GM19035 (cell line): ENCODE measurements at regions not wholly inside any gene's neighbourhood (a gene's known extent, or its start where the extent isn't known, plus 50 kb on each side); places are given as distances from the start of the nearest gene placed in this dataset.
"Not testable (repeated sequence)": the region's sequence is repeated elsewhere in the genome, so short reads cannot be mapped to it uniquely, and the experiment has no call there.

Source experiments
- ATAC-seq: cut with Tn5 transposase; IDR thresholded peaks from one replicate; pipeline ENCODE4 v1.9.1; 2021; ENCODE audit not compliant: unreplicated experiment

DNA sequence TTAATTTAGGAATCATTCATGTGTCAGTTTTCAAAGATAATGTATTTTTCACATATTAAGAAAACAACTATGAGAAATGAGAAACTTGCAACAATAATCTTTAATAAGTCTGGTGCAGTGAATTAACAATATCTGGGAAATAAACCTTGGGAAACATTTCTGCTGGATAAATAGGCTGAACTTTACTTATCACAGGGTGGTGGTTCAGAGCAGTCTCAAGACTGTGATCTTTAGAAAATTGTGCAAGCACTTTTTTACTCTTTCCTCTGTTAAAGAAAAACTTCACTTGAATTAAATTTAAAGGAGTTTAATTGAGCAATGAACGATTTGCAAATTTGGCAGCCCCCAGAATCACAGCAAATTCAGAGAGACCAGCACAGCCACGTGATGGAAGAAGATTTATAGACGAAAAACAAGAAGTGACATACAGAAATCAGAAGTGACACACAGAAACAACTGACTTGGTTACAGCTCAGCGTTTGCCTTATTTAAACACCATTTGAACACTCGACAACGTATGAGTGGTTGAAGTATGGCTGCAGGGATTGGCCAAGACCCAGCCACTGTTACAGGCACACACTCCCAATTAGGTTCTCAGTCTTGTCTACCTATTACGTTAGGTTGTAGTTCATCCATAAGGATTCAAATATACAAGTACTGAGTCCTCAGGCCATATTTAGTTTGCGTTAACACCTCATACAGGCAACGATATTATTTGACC, 631.9 kb downstream of the SLCO4C1 start:
- ATAC-seq, result no peak

DNA sequence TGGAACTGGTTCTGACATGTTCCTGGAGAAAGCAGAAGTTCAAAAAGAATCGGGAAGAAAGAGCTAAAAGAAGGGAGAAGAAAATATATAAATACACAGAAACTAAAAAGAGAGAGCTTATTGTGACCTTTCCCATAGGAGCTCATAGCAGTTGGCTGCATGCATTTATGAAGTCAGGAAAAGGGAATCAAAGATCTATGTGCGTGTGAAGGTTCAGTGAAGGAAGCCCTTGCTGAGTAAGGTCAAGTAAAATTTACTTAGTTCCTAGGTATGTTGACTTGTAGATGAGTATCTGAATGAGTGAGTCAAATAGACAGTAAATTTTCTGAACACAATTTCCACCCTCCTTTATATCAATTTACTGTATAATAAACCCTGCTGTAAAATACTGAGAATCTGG, 632.5 kb downstream of the SLCO4C1 start:
- no peak for ATAC-seq

DNA sequence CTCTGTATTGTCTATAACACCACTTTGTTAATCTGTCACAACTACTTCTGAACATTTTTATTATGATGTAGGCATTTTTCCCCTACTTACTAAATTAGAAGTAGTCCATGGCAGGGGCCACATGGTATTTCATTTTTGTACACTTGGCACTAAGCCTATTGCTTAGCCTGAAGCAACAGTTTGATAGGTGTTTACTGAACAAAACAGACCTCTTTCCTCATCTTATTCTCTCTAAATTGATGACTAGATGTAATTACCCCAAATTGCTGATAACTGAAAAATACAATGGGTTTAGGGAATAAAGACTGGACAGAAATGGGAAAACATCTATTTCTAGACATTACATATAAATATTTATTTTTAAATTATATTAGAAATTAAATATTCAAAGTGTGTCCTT, 633.8 kb downstream of the SLCO4C1 start:
- ATAC-seq, result no peak

DNA sequence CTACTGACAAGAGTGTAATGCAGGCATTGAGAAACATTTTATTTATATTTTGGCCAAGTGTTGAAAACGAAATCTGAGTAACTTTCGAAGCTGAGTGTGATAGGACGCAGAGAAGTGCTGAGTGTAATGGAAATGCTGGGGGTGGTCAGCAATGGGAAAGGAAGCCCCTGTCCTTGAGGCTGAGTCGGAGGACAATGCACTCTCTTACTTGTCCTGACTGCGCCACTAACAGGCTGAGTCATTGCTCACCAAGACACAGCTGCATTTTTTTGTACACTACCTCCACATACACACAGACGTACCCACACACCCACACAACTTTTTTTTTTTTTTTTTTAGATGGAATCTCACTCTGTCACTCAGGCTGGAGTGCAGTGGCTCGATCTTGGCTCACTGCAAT, 637.7 kb downstream of the SLCO4C1 start:
- no peak for ATAC-seq

DNA sequence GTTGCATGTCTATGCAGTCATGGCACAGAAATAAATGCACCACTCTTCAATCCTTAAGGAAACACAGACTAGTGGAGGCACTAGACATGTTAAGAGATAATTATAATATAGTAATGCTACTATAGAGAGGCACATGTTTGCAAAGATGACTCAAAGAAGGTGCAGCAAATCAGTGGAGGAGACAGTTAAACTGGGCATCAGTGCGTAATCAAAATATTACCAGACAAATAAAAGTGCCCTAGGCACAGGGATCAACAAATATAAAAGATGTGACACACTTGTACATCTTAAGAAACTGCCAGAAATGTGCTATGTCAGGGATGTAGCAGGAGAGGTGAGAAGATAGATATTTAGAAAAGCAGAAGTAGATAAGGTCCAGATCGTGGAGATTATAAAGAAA, 642.1 kb downstream of the SLCO4C1 start:
- no peak for ATAC-seq

DNA sequence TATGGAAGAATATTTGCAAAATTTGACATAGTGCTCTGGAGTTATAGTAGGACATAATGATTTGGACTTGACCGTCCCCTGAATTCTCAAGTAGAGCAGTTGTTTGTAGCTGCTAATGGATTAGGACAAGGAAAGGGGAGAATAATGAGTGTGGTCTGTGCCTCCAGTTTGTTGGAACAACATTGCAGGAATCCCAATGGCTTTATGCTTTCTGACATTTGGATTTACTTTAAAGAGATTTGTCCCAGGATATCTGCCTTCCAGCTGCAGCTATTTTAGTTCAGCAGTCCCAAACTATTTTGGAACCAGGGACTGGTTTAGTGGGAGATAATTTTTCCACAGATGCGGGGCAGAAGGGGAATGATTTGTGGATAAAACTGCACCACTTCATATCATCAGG, 648.2 kb downstream of the SLCO4C1 start:
- ATAC-seq, result no peak

DNA sequence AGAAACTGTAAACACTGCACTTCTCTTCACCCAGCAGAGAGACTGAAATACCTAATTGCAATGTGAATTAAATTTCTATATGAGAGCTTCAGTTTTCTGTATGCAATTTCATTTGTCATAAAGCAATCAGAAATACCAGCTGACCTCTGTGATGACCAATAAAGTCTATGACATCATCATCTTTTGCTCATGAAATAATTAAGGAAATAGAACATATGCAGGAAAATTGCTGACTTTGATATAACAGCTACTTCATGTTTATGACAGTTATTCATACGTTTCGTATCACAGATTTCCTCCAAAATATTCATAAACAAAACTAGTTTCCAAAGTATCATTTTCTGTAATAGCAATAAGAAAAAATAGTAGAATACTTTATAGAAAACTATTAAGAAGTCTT, 652.3 kb downstream of the SLCO4C1 start:
- ATAC-seq, result no peak

DNA sequence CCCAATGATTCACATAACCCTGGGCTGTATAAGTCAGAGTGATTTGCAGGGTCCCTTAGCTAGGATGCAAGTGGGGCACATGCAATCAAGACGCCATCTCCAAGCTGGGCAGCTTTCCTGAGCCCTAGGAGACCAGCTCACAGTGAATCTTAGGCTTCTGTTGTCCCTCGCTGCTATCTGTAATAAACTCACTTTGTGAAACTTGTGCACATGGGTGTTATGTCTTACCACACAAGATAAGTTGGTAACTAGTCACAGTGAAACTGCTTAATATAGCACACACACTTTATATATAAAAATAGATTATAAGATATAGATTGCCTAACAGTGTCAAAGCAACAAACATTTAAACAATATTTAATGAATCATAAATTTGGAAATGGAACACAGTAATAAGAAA, 658.5 kb downstream of the SLCO4C1 start:
- ATAC-seq, result no peak

DNA sequence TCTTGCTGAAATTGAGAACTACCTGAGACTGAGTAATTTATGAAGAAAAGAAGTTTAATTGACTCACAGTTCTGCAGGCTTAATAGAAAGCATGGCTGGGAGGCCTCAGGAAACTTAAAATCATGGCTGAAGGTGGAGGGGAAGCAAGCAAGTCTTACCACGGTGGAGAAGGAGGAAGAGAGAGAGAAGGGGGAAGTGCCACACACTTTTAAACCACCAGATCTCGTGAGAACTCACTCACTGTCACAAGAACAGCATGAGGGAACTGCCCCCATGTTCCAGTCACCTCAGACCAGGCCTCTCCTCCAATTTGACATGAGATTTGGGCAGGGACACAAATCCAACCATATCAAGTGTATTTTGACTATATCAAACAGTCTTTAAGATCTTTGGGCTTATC, 668.3 kb downstream of the SLCO4C1 start:
- not testable (repeated sequence) for ATAC-seq

DNA sequence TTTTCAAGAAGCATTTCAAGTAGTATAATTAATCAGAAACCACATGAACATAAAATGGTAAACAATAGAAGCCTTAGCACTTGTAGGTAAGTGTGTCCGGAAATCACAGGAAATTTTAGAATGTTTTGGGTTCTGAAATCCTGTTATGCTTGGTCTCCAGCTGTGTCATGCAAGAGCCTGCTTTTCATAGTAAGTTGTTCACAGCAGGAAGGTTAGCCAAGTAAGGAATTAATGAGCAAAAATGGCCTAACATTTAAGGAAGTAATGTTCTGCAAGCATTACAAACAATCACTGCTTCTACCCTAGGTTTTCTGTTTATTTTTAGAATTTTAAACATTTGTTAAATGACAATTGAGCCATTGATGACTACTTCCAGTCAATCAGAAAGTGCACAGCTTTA, 669.5 kb downstream of the SLCO4C1 start:
- ATAC-seq, result no peak

DNA sequence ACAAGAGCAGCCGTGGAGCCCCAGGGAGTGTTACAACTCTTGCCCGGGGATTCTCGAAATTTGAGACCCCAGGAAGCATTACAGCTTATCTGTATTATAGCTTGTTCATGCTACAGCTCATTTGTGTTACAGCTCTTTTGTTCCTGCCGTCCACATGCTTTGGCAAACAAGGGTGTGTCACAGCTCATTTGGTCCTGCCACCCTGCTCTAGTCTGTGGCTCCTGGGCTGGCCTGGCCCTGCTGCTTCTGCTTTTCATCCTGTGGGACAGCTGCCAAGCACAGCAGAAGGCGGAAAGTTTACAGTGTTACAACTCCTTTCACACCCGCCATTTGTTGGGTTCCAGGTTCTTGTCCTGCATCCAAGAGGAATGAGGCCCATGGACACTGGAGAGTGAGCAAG, 685.0 kb downstream of the SLCO4C1 start:
- ATAC-seq, result no peak

DNA sequence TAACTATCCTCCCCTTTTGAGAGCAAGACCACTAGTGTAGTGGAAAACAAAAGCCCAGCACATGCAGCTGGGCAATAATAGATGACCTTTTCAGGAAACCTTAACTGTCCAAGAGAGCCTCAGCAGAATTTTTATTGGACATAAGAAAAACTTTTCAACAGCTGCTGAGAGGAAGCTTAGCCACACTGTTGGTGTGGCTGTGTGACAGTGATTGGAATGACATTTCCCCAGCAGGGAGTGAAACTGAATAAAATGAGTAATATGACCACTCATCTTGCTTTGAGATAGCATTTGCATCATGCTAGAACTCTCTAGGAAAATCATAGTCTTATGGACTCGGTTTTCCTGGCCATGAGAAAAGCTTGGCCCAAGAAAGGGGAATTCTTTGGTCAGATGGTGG, 687.8 kb downstream of the SLCO4C1 start:
- no peak for ATAC-seq

DNA sequence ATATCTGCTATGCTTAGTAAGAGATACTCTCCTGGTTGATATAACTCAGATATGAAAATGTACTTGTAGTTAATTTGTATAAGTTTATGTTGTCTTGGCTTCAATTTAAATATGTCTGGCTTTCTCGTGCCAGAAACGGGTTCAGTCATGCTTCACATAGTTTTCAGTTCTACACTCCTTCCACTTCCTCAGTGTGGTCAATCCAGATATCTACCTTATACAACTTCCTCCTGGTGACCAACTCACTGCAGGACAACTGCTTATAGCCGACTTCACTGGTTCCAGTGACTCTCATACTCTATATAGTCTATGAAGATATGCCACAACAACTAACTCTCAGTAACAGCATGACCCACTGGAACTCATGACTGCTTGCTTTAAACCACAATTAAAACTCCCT, 690.4 kb downstream of the SLCO4C1 start:
- ATAC-seq, result peak; percentile 61

DNA sequence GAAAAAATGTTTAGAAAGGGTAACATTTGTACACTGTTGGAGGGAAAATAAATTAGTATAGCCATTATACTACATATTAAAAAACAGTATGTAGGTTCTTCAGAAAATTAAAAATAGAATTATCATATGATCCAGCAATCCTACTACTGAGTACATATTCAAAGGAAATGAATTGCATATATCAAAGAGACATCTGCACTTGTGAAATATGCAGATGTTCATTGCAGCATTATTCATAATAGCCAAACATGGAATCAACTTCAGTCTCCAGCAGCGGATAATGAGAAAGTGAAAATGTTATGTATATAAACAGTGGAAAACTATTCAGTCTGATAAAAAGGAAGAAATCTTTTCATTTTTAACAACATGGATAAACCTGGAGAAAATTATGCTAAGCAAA, 695.5 kb downstream of the SLCO4C1 start:
- no peak for ATAC-seq

DNA sequence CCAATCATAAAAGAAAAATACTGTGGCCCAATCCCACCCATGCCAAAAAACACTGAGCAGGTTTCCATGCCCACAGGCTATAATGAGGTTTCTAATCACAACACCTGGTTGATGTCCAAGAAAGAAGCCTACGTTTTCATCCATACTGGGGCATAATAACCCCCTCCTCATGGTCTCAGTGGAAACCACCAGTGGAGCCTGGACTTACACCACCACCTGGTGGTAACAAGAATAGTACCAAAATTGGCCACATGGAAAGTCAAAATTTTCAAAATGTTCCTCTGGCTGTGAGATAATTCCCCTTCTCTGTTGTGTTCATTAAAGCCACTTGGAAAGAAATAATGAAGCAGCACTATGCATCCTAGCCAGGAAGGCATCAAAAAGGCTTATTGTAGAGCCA, 687.3 kb upstream of the ST8SIA4 start:
- no peak for ATAC-seq

DNA sequence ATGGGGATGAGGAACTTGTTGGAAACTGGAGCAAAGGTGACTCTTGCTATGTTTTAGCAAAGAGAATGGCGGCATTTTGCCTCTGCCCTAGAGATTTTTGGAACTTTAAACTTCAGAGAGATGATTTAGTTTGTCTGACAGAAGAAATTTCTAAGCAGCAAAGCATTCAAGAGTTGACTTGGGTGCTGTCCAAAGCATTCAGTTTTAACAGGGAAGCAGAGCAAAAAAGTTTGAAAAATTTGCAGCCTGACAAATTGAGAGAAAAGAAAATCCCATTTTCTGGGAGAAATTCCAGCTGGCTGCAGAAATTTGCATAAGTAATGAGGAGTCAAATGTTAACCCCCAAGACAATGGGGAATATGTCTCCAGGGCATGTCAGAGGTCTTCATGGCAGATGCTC, 682.3 kb upstream of the ST8SIA4 start:
- ATAC-seq, result no peak

DNA sequence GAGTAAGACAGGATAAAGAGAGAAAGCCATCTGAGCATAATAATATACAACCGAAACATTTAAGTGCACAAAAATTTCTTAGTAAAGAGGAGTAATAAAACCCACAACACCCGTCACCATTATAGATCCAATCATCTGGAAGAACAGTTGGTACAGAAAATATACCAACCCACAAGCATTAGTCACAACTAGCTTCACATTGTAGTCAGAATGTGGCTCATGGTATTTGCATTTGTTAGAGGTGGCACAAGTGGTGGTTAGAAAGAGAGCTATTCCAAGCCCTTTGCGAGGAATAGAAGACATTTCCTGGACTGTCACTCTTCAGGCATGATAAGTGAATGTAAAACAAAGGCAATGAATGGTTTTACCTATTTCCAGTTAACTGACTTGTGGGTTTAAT, 677.5 kb upstream of the ST8SIA4 start:
- no peak for ATAC-seq

DNA sequence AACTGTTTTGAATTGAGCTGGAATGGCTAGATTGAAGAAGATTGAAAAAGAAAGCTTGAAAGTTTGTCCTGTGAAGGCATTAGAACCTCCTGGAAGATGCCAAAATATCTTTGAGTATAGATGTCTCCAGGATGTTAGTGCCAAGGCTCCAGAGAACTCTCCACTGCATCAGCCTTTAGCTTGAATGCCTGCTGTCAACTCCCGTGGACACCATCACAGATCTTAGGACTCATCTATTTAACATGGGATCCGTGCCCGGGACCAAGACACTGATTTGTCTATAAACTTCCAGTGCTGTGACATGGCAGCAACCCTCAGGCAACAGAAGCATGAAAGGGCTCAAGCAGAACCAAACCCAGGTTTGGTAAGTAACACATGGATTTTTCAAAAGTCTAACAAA, 670.9 kb upstream of the ST8SIA4 start:
- no peak for ATAC-seq

DNA sequence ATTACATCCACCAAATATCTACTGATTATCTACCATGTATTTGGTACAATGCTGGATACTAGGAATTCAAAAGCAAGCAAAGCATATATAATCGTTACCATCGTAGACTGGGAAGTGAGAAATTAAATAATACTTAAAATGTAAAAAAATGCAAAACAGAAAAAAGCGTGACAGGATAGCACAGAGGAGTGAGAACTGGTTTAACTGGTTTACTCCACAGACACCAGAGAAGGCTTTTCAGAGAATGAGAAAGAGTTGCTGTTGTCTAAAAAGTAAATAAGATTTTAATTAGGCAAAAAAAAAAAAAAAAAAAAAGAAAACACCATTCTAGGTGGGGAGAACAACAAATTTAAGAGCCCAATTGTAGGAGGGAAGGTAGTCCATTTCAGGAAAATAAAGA, 657.9 kb upstream of the ST8SIA4 start:
- no peak for ATAC-seq

DNA sequence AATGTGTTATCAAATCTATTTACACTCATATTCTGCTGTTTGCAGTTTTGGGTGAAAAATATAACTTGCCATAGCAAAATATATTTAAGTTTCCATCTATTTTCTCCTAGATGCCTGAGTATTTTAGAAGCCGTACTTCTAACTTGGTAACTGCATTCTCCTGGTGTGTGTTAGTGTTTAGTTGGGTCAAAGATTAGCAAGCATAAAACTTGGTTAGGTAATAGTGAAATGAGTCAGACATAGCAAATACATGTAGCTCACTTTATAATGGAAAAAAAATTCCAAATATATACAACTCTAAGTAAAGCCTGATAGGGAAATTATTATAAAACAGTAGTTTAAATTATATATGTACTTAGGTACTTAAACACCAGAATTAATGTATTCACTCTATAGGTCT, 640.7 kb upstream of the ST8SIA4 start:
- ATAC-seq, result no peak

DNA sequence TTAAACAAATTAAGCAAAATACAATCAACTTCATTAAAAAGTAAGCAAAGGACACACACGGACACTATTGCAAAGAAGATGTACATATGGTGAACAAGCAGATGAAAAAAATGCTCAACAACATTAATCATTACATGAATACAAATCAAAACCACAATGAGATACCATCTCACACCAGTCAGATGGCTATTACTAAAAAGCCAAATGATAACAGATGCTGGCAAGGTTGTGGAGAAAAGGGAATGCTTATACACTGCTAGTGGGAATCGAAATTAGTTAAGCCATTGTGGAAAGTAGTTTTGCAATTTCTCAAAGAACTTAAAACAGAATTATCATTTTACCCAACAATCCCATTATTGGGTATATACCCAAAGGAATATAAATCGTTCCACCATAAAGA, 636.2 kb upstream of the ST8SIA4 start:
- no peak for ATAC-seq

DNA sequence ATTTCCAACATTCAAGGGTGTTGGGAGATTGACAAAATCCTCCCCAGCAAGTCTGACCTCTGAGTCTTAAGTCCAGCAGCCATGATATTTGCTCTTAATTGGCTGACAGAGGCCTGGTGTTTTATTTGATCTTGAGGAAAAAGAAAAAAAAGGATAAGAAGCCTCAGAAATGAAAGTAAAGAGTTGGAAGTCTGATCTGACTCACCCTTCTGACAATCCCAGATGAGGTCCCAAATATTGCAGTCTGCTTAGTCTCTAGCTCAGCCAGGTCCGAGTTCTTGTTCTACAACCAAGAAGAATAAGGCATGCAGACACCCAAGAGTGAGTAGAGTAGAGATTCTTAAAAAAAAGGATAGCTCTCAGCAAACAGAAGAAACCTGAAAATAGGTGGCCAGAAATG, 632.5 kb upstream of the ST8SIA4 start:
- no peak for ATAC-seq

DNA sequence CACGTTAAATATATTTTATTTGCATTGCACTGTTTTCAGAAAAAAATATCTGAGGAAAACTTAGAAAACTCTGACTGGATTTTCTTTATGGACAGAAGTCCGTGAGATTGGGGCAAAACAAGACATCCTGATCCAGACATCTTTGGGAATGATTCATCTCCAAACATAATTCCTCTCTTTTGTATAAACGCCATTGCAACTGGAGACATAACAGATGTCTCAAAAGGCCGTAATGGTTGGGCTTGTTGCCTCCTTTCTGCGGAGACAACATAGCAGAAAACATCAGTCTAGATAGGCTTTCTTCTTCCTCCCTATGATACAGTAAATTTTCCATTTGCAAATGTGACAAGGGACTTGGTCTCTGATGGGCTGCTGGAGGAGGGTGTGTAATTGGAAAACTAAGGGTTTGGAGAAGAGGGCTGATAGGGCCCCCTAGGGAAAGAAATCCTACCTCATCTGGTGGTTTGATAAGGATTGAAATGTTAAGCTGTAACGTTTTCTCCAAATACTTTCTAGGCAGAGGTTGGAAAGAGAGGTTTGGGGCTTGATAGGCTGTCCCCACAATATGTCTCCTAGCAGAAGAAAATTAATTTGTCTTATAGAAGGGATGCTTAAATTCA, 631.5 kb upstream of the ST8SIA4 start:
- no peak for ATAC-seq
